Femur (tissue), 1 donor: ENCODE measurements at regions not wholly inside any gene's neighbourhood (a gene's known extent, or its start where the extent isn't known, plus 50 kb on each side); places are given as distances from the start of the nearest gene placed in this dataset.
"Not testable (repeated sequence)": the region's sequence is repeated elsewhere in the genome, so short reads cannot be mapped to it uniquely, and the experiment has no call there.

Experiments used
- DNase-seq: peaks from one replicate; pipeline ENCODE4 v3.0.0-alpha.2; 2017

GRCh38 chr20:55054453-55054852 lies 579.1 kb downstream of the DOK5 start:
- DNase-seq: no peak

- no peak for DNase-seq
Measured at GRCh38 chr20:55053389-55053788, 578.0 kb downstream of the DOK5 start.

- no peak for DNase-seq
Measured at GRCh38 chr20:55052459-55052858, 577.1 kb downstream of the DOK5 start.

- no peak for DNase-seq
Measured at GRCh38 chr20:55038684-55039083, 563.3 kb downstream of the DOK5 start.

GRCh38 chr20:55031971-55032370 lies 556.6 kb downstream of the DOK5 start:
- no peak for DNase-seq

GRCh38 chr20:55014766-55015165 lies 539.4 kb downstream of the DOK5 start:
- DNase-seq: no peak

- no peak for DNase-seq
Measured at GRCh38 chr20:55010761-55011160, 535.4 kb downstream of the DOK5 start.

GRCh38 chr20:55009066-55009465 lies 533.7 kb downstream of the DOK5 start:
- DNase-seq: no peak

GRCh38 chr20:55004044-55004443 lies 528.7 kb downstream of the DOK5 start:
- no peak for DNase-seq

- DNase-seq: no peak
Measured at GRCh38 chr20:54995553-54995952, 520.2 kb downstream of the DOK5 start.

- no peak for DNase-seq
Measured at GRCh38 chr20:54995011-54995410, 519.6 kb downstream of the DOK5 start.

- DNase-seq: no peak
Measured at GRCh38 chr20:54985091-54985490, 509.7 kb downstream of the DOK5 start.

GRCh38 chr20:54984104-54984448 lies 508.7 kb downstream of the DOK5 start:
- DNase-seq: no peak

GRCh38 chr20:54983394-54984103 lies 508.2 kb downstream of the DOK5 start:
- DNase-seq: not testable (repeated sequence)

GRCh38 chr20:54981175-54981574 lies 505.8 kb downstream of the DOK5 start:
- no peak for DNase-seq

- no peak for DNase-seq
Measured at GRCh38 chr20:54980103-54980960, 504.9 kb downstream of the DOK5 start.

- no peak for DNase-seq
Measured at GRCh38 chr20:54950304-54950703, 474.9 kb downstream of the DOK5 start.

- DNase-seq: no peak
Measured at GRCh38 chr20:54941666-54942065, 466.3 kb downstream of the DOK5 start.

GRCh38 chr20:54940522-54940921 lies 465.1 kb downstream of the DOK5 start:
- no peak for DNase-seq

GRCh38 chr20:54938707-54939106 lies 463.3 kb downstream of the DOK5 start:
- DNase-seq: no peak

GRCh38 chr20:54933212-54933904 lies 458.0 kb downstream of the DOK5 start:
- no peak for DNase-seq

- DNase-seq: no peak
Measured at GRCh38 chr20:54929191-54929590, 453.8 kb downstream of the DOK5 start.

GRCh38 chr20:54928564-54928963 lies 453.2 kb downstream of the DOK5 start:
- no peak for DNase-seq

GRCh38 chr20:54922636-54923035 lies 447.2 kb downstream of the DOK5 start:
- no peak for DNase-seq
